Lung (tissue), 11 donors: ENCODE measurements at regions not wholly inside any gene's neighbourhood (a gene's known extent, or its start where the extent isn't known, plus 50 kb on each side); places are given as distances from the start of the nearest gene placed in this dataset.

ENCODE experiments used
- ATAC-seq: fragments of 200-7000 bp; cut with Tn5 transposase; one replicate; pipeline ENCODE4 v1.9.1; 2020; ENCODE audit warnings: moderate number of reproducible peaks; ENCODE audit not compliant: insufficient read depth, low FRiP score
- DNase-seq, 3 donors: peaks; one replicate each; pipeline ENCODE4 v3.0.0-alpha.2; 2013 to 2017
- H3K27ac ChIP-seq, 2 donors: one replicate each; pipeline ENCODE4 v1.5.1; 2013; ENCODE audit warnings: mild to moderate bottlenecking in 2 of 2, moderate library complexity in 2 of 2, control low read depth in 1 of 2, inconsistent platforms in 1 of 2, low read depth in 1 of 2, low read length in 1 of 2
- H3K27me3 ChIP-seq, 3 donors: one replicate each; pipeline ENCODE4 v1.5.1; 2013; ENCODE audit warnings: low read length in 2 of 3; ENCODE audit not compliant: control insufficient read depth in 3 of 3, insufficient read depth in 3 of 3
- H3K36me3 ChIP-seq, 4 donors: one replicate each; pipeline ENCODE4 v1.5.1; 2013; ENCODE audit warnings: low read length in 4 of 4, mild to moderate bottlenecking in 1 of 4, moderate library complexity in 1 of 4; ENCODE audit not compliant: control insufficient read depth in 4 of 4, insufficient read depth in 4 of 4
- H3K4me1 ChIP-seq, 5 donors: one replicate each; pipeline ENCODE4 v1.5.1; 2013; ENCODE audit warnings: low read length in 5 of 5, mild to moderate bottlenecking in 2 of 5, moderate library complexity in 1 of 5; ENCODE audit not compliant: control insufficient read depth in 5 of 5, insufficient read depth in 5 of 5
- H3K4me3 ChIP-seq: one replicate; pipeline ENCODE4 v1.5.1; 2013; ENCODE audit warnings: mild to moderate bottlenecking, control low read depth, moderate library complexity
- H3K9ac ChIP-seq, 2 donors: one replicate each; pipeline ENCODE4 v1.5.1; 2013; ENCODE audit warnings: low read length in 2 of 2, control low read depth in 1 of 2; ENCODE audit not compliant: insufficient read depth in 1 of 2
- H3K9me3 ChIP-seq, 4 donors: one replicate each; pipeline ENCODE4 v1.5.1; 2013; ENCODE audit warnings: low read length in 3 of 4, mild to moderate bottlenecking in 1 of 4, moderate library complexity in 1 of 4; ENCODE audit not compliant: control insufficient read depth in 4 of 4, insufficient read depth in 3 of 4
- CTCF ChIP-seq: IDR thresholded peaks from 2 replicates; pipeline ENCODE4 v1.5.1; 2012; ENCODE audit warnings: mild to moderate bottlenecking; ENCODE audit errors: control extremely low read depth, extremely low read depth
- WGBS, 2 donors: extraction: QIAGEN DNeasy Blood & Tissue Kit; methylation state at CpG; one replicate each; pipeline ENCODE4 v1.1.7; 2013; 5-methylcytosine and 5-hydroxymethylcytosine counted together
- donor health status: control.
- donor health status: control.
- donor health status: Bipolar disorder and iron deficiency.
- donor health status: healthy.
- donor health status: DM: yes; HTN: yes; CAD: no.

GRCh38 chr3:25349095-25349494 is 79.0 kb upstream of the RARB start:
- Histone ChIP-seq H3K9ac (no peak overlapping the region), H3K4me3 (no peak overlapping the region), H3K36me3 (no peaks in the 10 kb centered on the region), H3K4me1 (peaks cover 0 to 10% (median 5%) of the 10 kb centered on the region in 5 donors), H3K27ac (no peak overlapping the region), H3K27me3 (no peaks in the 10 kb centered on the region), H3K9me3 (no peaks in the 10 kb centered on the region)
- no peak for TF ChIP-seq CTCF
- DNase-seq (peak; percentile 37 to 76 (median 69)), ATAC-seq (no peak)
- 60 to 65% methylated on average over 6 of the region's 6 CpGs for WGBS, 2 donors

- H3K4me1 ChIP-seq, result peaks cover 0 to 8% (median under 1%) of the 10 kb centered on the region in 5 donors
- no peak overlapping the region for H3K4me3 ChIP-seq
- no peak for TF ChIP-seq CTCF
- no peak overlapping the region for H3K27ac ChIP-seq
- H3K9me3 ChIP-seq, result no peaks in the 10 kb centered on the region
- no peak overlapping the region for H3K9ac ChIP-seq
- 85 to 87% methylated on average over 6 of the region's 6 CpGs for WGBS, 2 donors
- H3K36me3 ChIP-seq, result no peaks in the 10 kb centered on the region
- ATAC-seq, result no peak
- no peak for DNase-seq
- no peaks in the 10 kb centered on the region for H3K27me3 ChIP-seq
Measured at GRCh38 chr3:25349828-25350724, 78.0 kb upstream of the RARB start.

DNA sequence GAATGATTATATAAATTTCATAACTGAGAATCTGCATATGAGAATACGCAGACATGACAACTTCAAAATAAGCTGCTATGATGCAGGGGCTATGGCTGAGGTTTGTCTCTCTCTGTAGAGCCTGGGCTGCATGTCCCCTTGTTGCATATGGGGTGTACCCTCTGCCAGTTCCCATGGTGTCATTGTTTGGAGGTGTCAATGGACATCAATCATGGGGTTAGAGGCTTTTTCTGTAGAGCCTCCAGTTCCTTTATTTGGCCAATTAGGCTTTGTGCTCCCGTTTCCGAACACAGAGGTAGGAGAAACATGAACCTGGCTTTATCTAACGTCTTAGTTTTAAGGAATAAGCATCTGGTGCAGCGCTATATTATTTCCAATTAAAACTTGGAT is 77.3 kb upstream of the RARB start:
- no peak for ATAC-seq
- Histone ChIP-seq H3K4me1 (peaks cover 0 to 11% (median 0%) of the 10 kb centered on the region in 5 donors), H3K36me3 (no peaks in the 10 kb centered on the region), H3K9ac (no peak overlapping the region), H3K27me3 (no peaks in the 10 kb centered on the region), H3K4me3 (no peak overlapping the region), H3K9me3 (no peaks in the 10 kb centered on the region), H3K27ac (no peak overlapping the region)
- DNase-seq, result no peak
- TF ChIP-seq CTCF, result no peak
- 90 to 91% methylated on average over 5 of the region's 5 CpGs for WGBS, 2 donors
